ENCODE measurements at regions not wholly inside any gene's neighbourhood (a gene's known extent, or its start where the extent isn't known, plus 50 kb on each side); places are given as distances from the start of the nearest gene placed in this dataset.
A peak's percentile ranks its signal among the peaks of the same experiment; 100 is the strongest.

DNA sequence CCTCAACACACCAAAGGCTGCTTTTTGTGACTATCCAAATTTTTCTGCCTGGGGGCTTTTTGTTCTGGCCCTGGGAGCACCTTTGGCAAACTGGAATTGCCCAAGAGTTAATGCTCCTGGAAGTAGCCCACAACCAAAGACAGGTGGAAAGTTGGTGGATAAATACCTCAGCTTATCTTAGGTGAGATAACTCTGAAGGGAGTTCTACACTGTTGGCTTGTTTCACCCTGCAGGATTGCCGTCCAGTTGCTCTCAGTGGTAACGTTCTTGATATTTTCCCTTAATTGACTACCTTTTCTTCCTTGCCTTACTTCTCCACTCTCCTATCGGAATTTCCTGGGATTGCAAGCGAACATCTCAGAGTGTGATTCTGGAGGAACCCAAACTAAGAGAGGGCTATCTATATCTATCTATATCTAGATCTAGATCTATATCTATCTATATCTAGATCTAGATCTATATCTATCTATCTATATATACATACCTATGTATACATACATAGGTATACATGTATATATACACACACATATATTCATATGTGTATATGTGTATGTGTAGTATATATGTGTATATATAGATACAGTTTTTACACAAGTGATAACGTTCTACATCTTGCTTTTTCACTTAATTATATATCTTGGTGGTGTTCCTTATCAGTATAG is 82.6 kb upstream of the DHX15 start:
- no peak for DNase-seq (ENCODE audit: low spot score)

DNA sequence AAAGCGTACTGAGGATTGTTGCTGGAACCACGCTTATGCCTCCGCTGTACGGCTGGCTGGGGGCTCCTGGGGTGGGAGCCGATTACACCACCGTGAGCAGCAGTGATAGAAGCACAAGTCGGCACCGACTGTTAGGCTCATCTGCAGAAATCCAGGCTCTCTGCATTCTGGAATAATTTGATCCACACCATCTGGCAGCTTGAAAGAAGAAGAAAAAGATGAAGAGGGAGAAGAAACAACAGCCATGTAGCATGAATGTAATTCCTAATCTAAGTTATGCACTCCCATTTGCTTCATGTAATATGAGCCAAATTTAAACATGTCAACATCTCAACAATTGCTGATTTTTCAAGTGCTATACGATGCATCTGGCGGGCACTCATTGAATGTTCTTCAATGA is 84.6 kb upstream of the DHX15 start:
- no peak for DNase-seq (ENCODE audit: low spot score)

DNA sequence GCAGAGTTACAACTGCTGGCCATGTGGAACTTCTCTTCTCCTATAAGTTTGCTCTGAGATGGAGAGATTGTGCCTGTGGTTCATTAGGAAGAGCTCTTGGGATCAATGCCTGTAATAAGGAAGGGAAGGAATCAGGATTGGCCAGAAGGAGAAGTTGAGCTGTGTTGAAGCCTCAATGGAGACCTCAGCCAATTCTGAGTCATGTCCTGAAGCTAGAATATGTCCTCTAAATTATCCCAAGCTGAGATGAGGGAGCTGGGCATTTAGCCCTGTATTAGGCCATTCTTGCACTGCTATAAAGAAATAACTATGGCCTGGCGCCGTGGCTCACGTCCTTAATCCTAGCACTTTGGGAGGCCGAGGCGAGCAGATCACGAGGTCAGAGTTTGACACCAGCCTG is 85.4 kb upstream of the DHX15 start:
- no peak for DNase-seq (ENCODE audit: low spot score)

DNA sequence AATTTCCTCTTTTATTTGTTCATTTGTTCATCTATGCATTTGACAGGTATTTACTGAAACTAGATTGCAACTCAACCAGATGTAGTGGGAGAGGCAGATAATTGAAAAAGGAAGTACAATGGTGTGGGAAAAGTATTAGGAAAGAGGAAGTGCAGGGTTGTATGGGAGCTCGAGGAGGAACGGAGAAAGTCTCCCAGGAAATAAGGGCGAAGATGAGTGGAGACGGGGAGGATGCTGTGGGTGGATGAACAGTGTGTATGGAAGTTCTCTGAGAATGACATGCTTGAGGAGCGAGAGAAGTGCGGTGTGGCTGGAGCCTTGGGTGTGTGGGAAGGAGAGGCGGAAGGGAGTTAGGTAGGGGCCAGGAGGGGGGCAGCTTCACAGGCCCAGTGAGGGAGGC is 87.5 kb upstream of the DHX15 start:
- DNase-seq (ENCODE audit: low spot score), result no peak

DNA sequence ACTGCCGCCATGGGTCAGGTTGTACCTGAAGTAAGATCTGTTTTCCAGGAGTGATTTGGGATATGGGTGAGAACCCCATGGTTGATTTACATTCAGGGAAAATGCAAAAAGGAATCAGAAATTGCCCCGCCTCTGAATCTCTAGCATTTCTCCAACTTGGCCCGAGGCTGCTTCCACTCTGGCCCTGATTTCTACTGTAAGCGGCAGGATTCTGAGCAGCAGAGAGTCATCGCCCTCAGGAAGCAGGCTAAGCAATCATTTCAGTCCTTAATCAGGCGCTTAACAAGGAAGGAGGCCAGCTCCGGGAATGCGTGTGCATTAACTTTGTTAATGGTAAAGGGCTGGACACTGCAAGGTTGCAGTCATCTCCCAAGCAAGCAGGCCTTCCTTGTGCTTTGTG is 88.5 kb upstream of the DHX15 start:
- no peak for DNase-seq (ENCODE audit: low spot score)

DNA sequence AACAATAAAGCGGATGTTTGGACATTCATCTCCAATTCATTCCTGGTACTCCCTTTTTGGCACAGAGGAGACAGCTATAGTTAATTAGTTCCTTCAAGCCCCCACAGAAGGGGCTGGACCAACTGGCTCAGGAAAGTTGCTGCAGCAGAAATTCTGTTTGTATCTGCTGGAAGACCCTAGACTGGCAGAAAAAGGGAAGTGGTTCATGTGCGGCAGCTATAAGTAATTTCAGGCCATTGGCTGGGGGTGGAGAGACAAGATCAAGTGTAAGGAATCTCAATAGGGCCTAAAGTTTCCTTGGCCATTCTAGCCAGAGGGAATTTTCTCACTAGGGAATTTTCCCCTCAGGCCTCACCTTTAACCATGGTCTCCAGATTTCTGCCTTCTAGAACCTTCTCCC is 89.9 kb upstream of the DHX15 start:
- no peak for DNase-seq (ENCODE audit: low spot score)

DNA sequence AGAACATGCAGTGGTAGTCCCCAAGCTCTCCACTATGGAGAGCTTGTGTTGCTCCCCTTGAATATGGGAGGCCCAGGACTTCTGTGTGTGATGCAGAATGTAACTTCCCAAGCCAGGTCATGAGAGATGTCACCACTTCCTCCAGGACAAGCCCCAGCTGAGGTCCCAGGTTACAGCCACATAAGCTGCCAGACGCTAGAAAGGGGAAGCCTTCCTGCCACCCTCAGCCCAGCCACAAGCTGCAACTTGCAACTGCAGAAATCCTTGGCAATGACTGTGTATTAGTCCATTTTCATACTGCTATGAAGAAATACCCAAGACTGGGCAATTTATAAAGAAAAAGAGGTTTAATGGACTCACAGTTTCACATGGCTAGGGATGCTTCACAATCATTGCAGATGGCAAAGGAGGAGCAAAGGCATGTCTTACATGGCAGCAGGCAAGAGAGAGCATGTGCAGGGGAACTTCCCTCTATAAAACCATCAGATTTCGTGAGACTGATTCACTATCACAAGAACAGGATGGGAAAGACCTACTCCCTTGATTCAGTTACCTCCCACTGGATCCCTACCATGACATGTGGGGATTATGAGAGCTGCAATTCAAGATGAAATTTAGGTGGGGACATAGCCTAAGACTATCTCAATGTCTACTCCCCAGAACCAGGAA is 91.5 kb upstream of the DHX15 start:
- DNase-seq (ENCODE audit: low spot score), result no peak

DNA sequence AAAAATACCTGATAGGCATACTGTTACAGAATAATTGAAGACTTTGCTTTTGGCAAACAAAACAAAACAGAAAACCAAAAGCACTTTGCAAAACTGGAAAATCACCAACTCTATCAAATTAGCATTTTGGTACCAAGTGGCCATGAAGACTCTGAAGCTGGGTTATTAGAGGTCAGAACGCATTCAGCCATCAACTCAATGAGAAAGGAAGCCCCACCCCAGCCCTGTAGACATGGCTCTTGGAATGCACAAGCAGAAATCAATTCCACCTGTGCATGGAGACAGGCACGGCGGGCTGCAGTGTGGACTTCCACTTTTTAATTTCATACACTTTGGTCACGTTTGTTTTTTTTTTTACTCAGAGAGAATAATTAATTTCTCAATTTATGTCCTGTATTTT is 93.6 kb upstream of the DHX15 start:
- DNase-seq (ENCODE audit: low spot score), result no peak

DNA sequence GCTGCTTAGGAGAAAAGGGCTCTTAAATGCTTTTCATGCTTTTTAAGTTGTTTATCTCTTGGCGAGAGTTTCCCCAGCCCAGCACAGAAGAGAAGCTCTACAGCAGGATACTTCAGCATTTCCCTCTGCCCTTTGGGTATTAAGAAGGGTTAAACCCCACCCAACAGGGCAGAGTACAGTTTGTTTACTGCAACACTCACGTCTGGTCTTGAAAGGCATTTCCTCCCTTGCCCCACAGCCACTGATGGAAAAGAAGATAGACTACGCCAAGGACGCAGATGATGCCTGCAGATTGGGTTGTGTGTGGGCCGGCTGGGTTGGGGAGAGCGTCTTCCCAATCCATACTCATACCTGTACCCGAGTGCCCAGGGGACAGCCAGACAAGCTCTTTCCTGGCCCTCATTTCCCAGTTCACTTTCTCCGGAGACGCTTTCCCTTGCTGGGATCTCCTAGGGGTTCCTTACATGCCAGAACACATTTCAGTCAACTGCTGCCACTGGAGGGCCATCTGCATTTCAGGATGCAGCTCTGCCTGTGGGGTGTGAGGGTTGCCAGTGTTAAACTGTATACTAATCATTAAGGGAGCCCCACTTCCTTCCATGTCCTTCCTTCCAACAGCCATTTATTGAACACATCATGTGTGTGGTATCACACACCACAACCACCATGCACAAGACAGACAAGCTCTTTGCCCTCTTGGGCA is 96.5 kb upstream of the DHX15 start:
- no peak for DNase-seq (ENCODE audit: low spot score)

DNA sequence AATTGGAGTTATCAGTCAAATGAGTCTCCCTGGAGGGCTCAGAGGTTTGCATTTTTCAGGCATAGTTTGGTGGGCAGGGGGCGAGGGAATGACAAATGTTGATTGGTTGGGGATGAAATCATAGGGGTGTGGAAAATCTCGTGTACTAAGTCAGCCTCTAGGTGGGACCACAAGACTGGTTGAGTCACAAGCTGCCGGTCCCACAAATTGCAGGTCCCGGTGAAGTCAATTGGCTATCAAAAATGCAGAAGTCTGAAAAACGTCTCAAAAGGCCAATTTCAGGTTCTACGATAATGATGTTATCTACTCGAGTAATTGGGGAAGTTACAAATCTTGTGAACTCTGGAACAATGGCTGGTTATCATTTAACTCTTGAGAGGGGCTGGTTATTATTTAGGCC is 98.8 kb upstream of the DHX15 start:
- DNase-seq (ENCODE audit: low spot score), result peak; percentile 32

DNA sequence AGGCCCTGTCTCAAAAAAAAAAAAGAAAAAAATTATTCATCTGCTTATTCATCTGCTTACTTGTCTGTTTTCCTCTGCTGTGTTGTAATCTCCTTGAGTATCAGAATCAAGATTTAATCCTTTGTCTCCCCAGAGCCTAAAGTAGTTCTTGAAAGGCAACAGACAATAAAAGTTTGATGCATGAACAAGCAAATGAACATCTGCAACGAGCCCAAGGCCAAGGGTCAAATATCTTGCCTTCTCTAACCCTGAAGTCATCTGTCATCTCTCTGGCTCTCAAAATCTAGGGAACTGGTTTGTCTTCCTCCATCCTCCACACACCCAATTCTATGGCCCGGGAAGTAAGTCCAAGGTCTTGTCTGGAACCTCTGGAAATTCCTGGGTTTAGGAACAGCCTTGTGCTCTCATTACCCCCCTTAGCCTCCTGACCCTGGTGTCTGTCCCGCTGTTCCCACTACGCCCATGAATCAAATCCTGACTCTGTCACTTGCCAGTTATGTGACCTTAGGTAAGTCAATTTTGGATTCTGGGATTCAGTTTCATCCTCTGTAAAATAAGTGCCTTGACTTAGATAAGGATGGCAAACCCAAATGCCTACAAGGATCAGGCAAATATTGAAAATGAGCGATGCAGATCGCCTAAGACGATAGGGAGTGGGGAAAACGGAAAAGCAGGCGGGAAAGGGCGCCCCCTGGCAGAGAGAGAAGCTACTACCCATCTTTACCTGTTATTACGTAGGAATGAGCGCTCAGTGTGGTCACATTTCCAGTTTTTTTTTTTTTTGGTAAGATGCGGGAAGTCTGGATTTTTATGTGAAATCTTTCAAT is 102.7 kb upstream of the DHX15 start:
- DNase-seq (ENCODE audit: low spot score), result no peak

DNA sequence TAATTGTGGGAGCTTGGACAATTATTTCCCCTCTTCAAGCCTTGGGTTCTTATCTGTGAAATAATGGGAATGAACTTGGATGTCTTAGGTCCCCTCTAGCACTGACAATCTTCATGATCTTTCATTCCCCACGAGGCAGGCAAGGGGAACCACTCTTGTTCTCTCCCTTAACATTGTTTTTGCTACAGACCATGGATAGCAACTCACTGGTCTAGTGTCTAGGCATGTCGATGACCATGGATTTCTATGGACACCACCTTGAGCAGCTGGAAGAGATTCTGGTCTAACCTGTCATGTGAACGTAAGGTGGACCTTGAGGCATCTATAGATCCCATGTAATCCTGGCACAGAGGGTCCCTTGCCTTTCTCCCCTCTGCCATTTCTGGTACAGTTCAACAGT is 104.1 kb upstream of the DHX15 start:
- DNase-seq (ENCODE audit: low spot score), result no peak

DNA sequence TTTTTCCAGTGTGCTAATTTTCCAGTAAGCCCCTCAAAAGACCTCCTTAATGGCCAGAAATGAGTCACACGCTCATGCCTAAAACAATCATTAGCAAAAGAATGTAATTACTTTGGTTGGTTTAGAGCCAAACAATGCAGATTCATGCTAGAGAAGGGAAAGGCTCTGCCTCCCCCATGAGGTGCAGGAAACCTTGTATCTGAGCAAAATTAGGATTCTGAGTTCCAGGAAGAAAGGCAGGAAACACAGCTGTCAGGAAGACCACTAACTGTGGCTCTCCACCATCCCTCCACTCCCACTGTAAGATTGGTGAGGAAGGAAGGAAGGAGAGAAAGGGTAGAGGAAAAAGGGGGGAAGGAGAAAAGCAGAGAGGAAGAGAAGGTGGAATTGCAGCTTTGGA is 104.9 kb upstream of the DHX15 start:
- no peak for DNase-seq (ENCODE audit: low spot score)

DNA sequence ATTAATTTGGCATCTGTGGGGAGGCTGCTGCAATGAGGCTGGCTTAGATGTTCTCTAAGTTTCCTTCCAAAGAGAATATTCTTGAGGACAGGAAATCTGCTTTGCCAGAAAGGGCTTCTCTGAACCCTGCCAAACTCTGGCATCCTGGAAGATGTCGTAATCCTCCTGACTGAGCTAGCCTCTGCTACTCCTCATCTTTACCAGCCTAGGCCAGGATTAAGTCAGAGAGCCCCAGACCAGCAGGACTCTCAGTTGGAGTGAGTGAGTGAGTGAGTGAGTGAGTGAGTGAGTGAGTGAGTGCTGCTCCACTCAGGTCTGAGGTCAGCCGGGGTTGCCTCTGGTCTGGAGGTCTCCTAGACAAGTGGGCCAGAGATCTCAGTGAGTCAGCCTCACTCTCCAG is 104.9 kb upstream of the SOD3 start:
- DNase-seq (ENCODE audit: low spot score), result peak; percentile 53

DNA sequence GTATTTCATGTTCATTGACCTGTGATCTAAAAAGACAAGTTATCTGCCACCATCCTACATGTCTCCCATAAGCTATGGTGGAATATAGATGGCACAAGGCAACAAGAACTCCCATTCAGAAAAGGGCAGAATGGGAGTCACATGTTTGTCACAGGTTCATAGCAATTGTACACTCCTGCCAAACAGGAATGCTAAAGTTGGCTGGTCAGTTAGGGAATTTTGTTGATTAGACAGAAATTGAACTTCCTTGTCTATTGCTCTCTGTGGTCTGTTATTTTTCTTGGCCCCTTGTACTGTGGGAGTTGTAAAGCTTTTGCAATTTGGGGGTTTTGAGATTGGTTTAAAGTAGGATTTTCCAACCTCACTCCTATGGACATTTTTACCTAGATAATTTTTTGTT is 101.7 kb upstream of the SOD3 start:
- no peak for DNase-seq (ENCODE audit: low spot score)

DNA sequence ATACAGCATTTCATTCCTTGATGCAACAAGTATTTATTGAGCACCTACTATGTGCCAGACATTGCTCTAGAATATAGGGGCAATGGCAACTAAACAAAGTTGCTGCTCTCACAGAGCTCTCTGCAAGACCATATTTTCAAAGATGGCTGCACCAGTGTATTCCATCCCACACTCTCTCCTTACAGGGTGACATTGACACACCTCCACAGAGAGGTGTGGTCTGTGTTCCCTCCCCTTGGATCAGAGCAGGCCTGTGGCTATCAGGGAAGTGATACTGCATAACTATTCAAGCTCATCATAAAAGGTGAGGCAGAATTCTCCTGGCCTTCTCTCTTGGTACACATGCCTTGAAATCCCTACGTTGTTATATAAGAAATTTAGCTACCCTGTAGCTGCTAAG is 95.3 kb upstream of the SOD3 start:
- no peak for DNase-seq (ENCODE audit: low spot score)

DNA sequence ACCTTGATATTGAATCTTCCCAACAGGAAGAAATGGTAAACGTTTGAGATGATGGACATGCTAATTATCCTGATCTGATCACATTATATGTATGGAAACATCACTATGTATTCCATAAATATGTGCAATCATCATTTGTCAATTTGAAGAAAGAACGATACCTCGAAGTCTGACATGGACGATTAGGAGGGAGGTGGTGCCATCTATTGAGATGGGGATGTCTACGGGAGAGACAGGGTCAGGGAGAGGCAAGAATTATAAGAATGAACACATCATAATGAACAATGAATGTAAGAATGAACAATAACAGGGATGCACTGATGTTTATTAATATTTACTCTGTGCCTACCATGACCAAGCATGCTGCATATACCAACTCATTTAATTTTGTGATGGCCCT is 93.7 kb upstream of the SOD3 start:
- no peak for DNase-seq (ENCODE audit: low spot score)

DNA sequence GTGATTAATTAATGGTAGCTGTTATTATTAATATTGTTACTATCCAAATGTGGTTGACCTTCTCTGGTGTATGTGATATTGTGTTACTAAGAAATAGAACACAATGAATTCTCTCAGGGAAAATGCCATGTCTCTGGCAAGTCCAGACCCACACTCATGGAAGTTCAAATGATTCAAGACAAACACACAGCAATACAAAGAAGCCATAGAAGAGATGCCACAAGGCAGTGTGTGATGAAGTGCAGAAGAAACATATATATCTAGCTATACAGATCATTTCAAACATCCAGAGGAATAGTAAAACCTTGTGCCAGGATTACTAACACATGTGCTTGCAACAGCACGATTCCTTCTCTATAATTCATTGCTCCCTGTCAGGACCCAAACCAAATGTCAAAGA is 93.1 kb upstream of the SOD3 start:
- DNase-seq (ENCODE audit: low spot score), result no peak

DNA sequence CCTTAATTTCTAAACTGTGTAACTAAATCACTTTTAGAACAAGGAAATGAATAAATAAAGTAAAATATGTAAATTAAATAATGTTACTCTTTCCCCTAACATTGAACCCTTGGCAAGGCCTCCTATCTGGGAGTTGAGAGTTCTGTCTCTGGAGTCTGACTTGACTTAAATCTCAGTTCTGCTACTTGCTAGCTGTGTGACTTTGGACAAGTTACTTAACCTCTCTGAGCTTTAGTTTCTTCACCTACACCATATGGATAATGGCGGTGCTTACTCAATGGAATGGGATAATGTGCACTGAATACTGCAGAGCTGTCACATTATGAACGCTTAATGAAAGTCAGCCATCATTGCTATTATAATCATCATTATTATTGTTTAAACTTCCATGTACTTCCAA is 92.1 kb upstream of the SOD3 start:
- DNase-seq (ENCODE audit: low spot score), result no peak

DNA sequence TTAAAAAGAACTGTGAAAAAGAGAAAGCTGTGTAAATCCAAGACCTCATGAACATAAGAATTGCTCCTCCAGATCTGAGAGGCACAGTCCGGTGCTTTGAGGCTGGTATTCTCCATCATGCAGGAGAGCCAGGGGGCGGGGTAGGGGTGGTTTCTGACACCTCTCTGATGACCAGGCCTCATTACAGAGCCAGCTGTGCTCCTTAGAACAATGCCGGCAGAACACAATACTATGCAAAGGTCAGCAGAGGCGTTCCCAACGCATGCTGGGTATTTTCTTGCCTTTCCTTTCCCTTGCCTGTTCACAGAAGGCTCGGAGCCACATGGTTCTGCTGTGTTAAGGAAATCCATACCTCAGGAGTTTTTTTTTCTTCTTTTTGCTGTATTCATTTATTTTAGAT is 91.2 kb upstream of the SOD3 start:
- DNase-seq (ENCODE audit: low spot score), result no peak

DNA sequence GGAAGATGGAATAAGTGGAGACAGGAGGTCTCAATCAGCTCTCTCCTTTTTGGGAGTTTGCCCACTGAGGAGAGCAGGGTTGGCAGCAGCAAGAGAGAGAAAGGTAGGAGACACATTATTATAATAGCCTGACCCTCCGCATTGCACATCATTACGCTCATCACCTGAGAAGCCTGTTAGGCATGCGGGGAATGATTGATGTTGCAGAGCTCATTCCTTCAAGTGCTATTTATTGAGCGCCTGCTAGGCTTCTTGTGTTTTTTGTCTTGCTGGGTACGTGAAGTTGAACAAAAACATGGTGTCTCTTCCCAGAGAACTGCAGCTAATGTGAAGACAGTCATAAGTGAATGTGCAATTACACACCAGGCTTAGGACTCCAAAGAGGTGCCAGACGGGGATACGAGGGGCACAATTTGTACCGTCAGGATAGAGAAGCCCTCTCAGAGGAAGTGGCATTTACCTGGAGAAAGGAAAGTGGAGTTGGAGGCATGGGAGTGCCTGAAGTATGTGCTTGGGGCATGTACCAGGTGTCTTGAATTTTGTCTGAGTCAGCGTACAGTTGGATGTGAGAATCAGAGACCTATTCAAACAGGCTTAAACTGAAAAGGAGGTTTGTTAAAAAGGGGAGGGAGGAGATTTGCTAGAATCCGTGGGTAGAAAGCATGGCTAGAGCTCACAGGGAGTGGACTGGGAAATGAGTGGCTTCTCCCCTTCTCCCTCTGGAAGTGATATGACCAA is 90.2 kb upstream of the SOD3 start:
- no peak for DNase-seq (ENCODE audit: low spot score)

DNA sequence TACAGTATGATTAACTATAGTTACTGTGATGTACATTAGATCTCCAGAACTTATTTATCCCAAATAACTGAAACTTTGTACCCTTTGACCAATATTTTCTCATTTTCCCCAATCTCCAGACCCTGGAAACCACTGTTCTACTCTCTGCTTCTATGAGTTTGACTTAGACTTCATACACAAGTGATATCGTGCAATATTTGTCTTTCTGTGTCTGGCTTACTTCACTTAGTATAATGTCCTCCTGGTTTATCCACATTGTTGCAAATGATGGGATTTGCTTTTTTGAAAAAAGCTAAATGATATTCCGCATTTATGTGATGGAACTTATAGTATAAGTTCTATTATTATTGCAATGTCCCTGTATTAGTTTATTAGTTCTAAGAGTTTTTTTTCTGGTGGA is 81.8 kb upstream of the SOD3 start:
- DNase-seq (ENCODE audit: low spot score), result no peak

Data from AG20443 (cell line).